ENCODE measurements at regions not wholly inside any gene's neighbourhood (a gene's known extent, or its start where the extent isn't known, plus 50 kb on each side); places are given as distances from the start of the nearest gene placed in this dataset.

- in situ Hi-C loops (cut with HindIII; ENCODE audit: low pct_unique_long_range_greater_than_20kb, low sequenced_read_pairs) (no loop called here), intact Hi-C loops (cut with micrococcal nuclease; ENCODE audit: unreplicated experiment) (no loop called here)
- H3K36me3 ChIP-seq (ENCODE audit: control insufficient read depth, insufficient read depth, low read length) = no peaks in the 10 kb centered on the region
- no peak overlapping the region for H3K4me3 ChIP-seq (ENCODE audit: low read depth in 2 of 2, low read length in 2 of 2)
- no peak overlapping the region for H3K27ac ChIP-seq (ENCODE audit: low read length)
- ChIA-PET POLR2A (no interaction called here), CTCF (no interaction called here)
- DNase-seq (ENCODE audit: low read depth, low spot score) (no peak), ATAC-seq (no peak)
- TF ChIP-seq CTCF (IDR thresholded peaks at IDR 0.05) (no peak), SIN3A (IDR thresholded peaks at IDR 0.05; ENCODE audit: borderline replicate concordance, insufficient read depth, low read depth, low read length) (no peak), POLR2AphosphoS5 (IDR thresholded peaks at IDR 0.05; ENCODE audit: low read depth, low read length) (no peak), REST (IDR thresholded peaks at IDR 0.05; ENCODE audit: insufficient read depth in 1 of 2, low read depth in 2 of 2, low read length in 1 of 2) (no peak), TCF7L2 (IDR thresholded peaks at IDR 0.05; ENCODE audit: low read depth, low read length) (no peak)
- no peaks in the 10 kb centered on the region for H3K9me3 ChIP-seq (ENCODE audit: control insufficient read depth, insufficient read depth, low read depth, low read length)
- no peaks in the 10 kb centered on the region for H3K4me1 ChIP-seq (ENCODE audit: control insufficient read depth, insufficient read depth, low read length)
- no TSS peak for BruUV-seq (replicated peaks)
- H3K27me3 ChIP-seq (ENCODE audit: control insufficient read depth, insufficient read depth, low read length) = no peaks in the 10 kb centered on the region; the same call in 1 of the 2 replicates
Observed at GRCh38 chr3:43786102-43786501, 95.4 kb downstream of the ABHD5 start.

GRCh38 chr3:43786526-43787305 is 96.0 kb downstream of the ABHD5 start:
- Histone ChIP-seq H3K36me3 (ENCODE audit: control insufficient read depth, insufficient read depth, low read length) (no peaks in the 10 kb centered on the region), H3K27me3 (ENCODE audit: control insufficient read depth, insufficient read depth, low read length) (no peaks in the 10 kb centered on the region; the same call in 1 of the 2 replicates), H3K4me3 (ENCODE audit: low read depth in 2 of 2, low read length in 2 of 2) (no peak overlapping the region), H3K4me1 (ENCODE audit: control insufficient read depth, insufficient read depth, low read length) (no peaks in the 10 kb centered on the region), H3K27ac (ENCODE audit: low read length) (no peak overlapping the region), H3K9me3 (ENCODE audit: control insufficient read depth, insufficient read depth, low read depth, low read length) (no peaks in the 10 kb centered on the region)
- intact Hi-C loops (cut with micrococcal nuclease; ENCODE audit: unreplicated experiment) = no loop called here
- ATAC-seq (no peak), DNase-seq (ENCODE audit: low read depth, low spot score) (no peak)
- POLR2A ChIA-PET = no interaction called here
- TF ChIP-seq TCF7L2 (IDR thresholded peaks at IDR 0.05; ENCODE audit: low read depth, low read length) (no peak), REST (IDR thresholded peaks at IDR 0.05; ENCODE audit: insufficient read depth in 1 of 2, low read depth in 2 of 2, low read length in 1 of 2) (no peak), POLR2AphosphoS5 (IDR thresholded peaks at IDR 0.05; ENCODE audit: low read depth, low read length) (no peak), SIN3A (IDR thresholded peaks at IDR 0.05; ENCODE audit: borderline replicate concordance, insufficient read depth, low read depth, low read length) (no peak), CTCF (IDR thresholded peaks at IDR 0.05) (no peak)
- no TSS peak for BruUV-seq (replicated peaks)
- in situ Hi-C loops (cut with HindIII; ENCODE audit: low pct_unique_long_range_greater_than_20kb, low sequenced_read_pairs) = no loop called here
- CTCF ChIA-PET = no interaction called here

Measured in Panc1 (cell line).